HepG2 (cell line): ENCODE measurements at regions not wholly inside any gene's neighbourhood (a gene's known extent, or its start where the extent isn't known, plus 50 kb on each side); places are given as distances from the start of the nearest gene placed in this dataset.

Experiments used
- HHEX ChIP-seq: IDR thresholded peaks from 2 replicates; pipeline ENCODE4 v1.6.1; 2016; ENCODE audit warnings: control low read depth
- JUN ChIP-seq: sonication (generic); formaldehyde crosslinking; IDR thresholded peaks from 2 replicates; pipeline ENCODE4 v1.4.0; 2020; ENCODE audit warnings: mild to moderate bottlenecking, missing genetic modification reagents
- KDM1A ChIP-seq: IDR thresholded peaks from 2 replicates; pipeline ENCODE4 v1.6.1; 2016; ENCODE audit warnings: missing compliant biosample characterization
- SIX1 ChIP-seq: sonication (generic); formaldehyde crosslinking; IDR thresholded peaks from 2 replicates; pipeline ENCODE4 v1.4.0; 2020; ENCODE audit warnings: missing genetic modification reagents, borderline replicate concordance
- U2AF1 ChIP-seq: fragments of 200-400 bp; formaldehyde crosslinking; optimal IDR thresholded peaks from 2 replicates; pipeline ENCODE3; 2017; ENCODE audit warnings: mild to moderate bottlenecking, low read depth, low read length
- YEATS2 ChIP-seq: sonication (generic); formaldehyde crosslinking; IDR thresholded peaks from 2 replicates; pipeline ENCODE4 v1.4.0; 2020; ENCODE audit warnings: missing genetic modification reagents, borderline replicate concordance
- ZIK1 ChIP-seq: sonication (generic); formaldehyde crosslinking; IDR thresholded peaks from 2 replicates; pipeline ENCODE4 v1.5.0; 2020; ENCODE audit warnings: mild to moderate bottlenecking, low read depth, missing genetic modification reagents, borderline replicate concordance
- TF ChIP-seq, protein P1 (sequence below): sonication (generic); formaldehyde crosslinking; IDR thresholded peaks from 2 replicates; pipeline ENCODE4 v1.5.1; 2020; ENCODE audit warnings: mild to moderate bottlenecking, missing genetic modification reagents
- TF ChIP-seq, protein P2 (sequence below): sonication (generic); formaldehyde crosslinking; IDR thresholded peaks from 2 replicates; pipeline ENCODE4 v1.4.0; 2020; ENCODE audit warnings: missing genetic modification reagents, borderline replicate concordance
- TF ChIP-seq, protein P3 (sequence below), 2 experiments: sonication (generic) in 1 of 2; formaldehyde crosslinking in 1 of 2; IDR thresholded peaks; 2 replicates each; pipeline versions ENCODE4 v1.5.1 to v1.6.1; 2011 to 2020; ENCODE audit warnings: borderline replicate concordance in 1 of 2, low read depth in 1 of 2, low read length in 1 of 2, mild to moderate bottlenecking in 1 of 2, missing genetic modification reagents in 1 of 2, moderate library complexity in 1 of 2
- TF ChIP-seq, protein P4 (sequence below): sonication (generic); formaldehyde crosslinking; IDR thresholded peaks from 2 replicates; pipeline ENCODE4 v1.5.0; 2020; ENCODE audit warnings: missing genetic modification reagents
- TF ChIP-seq, protein P5 (sequence below): sonication (generic); formaldehyde crosslinking; IDR thresholded peaks from 2 replicates; pipeline ENCODE4 v1.4.0; 2020; ENCODE audit warnings: missing genetic modification reagents; ENCODE audit errors: not compliant biosample characterization
- TF ChIP-seq, protein P6 (sequence below): sonication (generic); formaldehyde crosslinking; IDR thresholded peaks from 2 replicates; pipeline ENCODE4 v1.4.0; 2020; ENCODE audit warnings: mild to moderate bottlenecking, missing genetic modification reagents

DNA sequence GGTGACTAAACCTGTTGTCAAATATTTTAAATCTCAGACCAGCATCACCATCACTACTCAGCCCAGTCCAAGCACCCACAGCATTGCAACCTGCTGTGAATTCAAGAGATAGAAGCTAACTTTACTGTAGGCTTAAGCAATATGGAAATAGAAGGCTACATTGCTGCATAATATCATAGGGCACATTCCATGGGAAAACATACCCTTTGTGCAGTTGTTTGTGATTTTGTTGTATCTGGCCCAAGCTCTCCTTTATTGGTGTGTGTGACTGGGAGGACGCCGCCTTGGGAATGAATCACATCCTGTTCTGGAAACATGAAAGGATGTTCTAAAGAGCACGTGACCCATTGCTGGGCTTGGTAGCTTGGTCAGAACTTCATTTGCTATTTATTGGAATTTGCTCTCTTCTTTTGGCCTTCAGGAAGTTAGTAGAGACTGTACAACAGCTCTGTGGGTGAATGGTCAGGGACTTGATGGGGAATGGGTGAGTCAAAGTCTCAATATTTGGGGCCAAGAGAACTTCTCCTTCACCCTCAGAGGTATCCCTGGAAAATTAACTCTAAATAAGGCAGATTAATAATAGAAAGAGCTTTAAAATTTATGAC lies 106.8 kb upstream of the SERPINE2 start (continued):
- TF ChIP-seq, protein P1, sequence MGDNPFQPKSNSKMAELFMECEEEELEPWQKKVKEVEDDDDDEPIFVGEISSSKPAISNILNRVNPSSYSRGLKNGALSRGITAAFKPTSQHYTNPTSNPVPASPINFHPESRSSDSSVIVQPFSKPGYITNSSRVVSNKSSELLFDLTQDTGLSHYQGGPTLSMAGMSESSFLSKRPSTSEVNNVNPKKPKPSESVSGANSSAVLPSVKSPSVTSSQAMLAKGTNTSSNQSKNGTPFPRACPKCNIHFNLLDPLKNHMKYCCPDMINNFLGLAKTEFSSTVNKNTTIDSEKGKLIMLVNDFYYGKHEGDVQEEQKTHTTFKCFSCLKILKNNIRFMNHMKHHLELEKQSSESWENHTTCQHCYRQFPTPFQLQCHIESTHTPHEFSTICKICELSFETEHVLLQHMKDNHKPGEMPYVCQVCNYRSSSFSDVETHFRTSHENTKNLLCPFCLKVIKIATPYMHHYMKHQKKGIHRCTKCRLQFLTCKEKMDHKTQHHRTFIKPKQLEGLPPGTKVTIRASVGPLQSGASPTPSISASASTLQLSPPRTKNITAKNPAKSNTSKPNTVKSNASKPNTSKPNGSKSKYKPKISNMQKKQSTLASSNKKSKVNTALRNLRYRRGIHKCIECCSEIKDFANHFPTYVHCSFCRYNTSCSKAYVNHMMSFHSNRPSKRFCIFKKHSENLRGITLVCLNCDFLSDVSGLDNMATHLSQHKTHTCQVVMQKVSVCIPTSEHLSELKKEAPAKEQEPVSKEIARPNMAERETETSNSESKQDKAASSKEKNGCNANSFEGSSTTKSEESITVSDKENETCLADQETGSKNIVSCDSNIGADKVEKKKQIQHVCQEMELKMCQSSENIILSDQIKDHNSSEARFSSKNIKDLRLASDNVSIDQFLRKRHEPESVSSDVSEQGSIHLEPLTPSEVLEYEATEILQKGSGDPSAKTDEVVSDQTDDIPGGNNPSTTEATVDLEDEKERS (CRISPR knock-in tag): peak; percentile 15; the same call in 1 of the 2 replicates
- no peak; the same call in 1 of the 2 replicates for TF ChIP-seq SIX1 (CRISPR knock-in tag)
- no peak for TF ChIP-seq ZIK1
- TF ChIP-seq, protein P2, sequence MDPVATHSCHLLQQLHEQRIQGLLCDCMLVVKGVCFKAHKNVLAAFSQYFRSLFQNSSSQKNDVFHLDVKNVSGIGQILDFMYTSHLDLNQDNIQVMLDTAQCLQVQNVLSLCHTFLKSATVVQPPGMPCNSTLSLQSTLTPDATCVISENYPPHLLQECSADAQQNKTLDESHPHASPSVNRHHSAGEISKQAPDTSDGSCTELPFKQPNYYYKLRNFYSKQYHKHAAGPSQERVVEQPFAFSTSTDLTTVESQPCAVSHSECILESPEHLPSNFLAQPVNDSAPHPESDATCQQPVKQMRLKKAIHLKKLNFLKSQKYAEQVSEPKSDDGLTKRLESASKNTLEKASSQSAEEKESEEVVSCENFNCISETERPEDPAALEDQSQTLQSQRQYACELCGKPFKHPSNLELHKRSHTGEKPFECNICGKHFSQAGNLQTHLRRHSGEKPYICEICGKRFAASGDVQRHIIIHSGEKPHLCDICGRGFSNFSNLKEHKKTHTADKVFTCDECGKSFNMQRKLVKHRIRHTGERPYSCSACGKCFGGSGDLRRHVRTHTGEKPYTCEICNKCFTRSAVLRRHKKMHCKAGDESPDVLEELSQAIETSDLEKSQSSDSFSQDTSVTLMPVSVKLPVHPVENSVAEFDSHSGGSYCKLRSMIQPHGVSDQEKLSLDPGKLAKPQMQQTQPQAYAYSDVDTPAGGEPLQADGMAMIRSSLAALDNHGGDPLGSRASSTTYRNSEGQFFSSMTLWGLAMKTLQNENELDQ (CRISPR knock-in tag): no peak
- no peak for TF ChIP-seq YEATS2 (CRISPR knock-in tag)
- peak; percentile 65; the same call in 1 of the 2 replicates for TF ChIP-seq HHEX (CRISPR knock-in tag)
- TF ChIP-seq, protein P3, sequence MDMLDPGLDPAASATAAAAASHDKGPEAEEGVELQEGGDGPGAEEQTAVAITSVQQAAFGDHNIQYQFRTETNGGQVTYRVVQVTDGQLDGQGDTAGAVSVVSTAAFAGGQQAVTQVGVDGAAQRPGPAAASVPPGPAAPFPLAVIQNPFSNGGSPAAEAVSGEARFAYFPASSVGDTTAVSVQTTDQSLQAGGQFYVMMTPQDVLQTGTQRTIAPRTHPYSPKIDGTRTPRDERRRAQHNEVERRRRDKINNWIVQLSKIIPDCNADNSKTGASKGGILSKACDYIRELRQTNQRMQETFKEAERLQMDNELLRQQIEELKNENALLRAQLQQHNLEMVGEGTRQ (IDR thresholded peaks at IDR 0.05; ENCODE audit: low read depth, low read length): peak; percentile 94
- TF ChIP-seq, protein P3 (CRISPR knock-in tag; IDR thresholded peaks at IDR 0.05; ENCODE audit: borderline replicate concordance): peak; percentile 94; the same call in 1 of the 2 replicates
- TF ChIP-seq, protein P4, sequence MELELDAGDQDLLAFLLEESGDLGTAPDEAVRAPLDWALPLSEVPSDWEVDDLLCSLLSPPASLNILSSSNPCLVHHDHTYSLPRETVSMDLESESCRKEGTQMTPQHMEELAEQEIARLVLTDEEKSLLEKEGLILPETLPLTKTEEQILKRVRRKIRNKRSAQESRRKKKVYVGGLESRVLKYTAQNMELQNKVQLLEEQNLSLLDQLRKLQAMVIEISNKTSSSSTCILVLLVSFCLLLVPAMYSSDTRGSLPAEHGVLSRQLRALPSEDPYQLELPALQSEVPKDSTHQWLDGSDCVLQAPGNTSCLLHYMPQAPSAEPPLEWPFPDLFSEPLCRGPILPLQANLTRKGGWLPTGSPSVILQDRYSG (CRISPR knock-in tag): peak; percentile 69; the same call in 1 of the 2 replicates
- TF ChIP-seq, protein P5, sequence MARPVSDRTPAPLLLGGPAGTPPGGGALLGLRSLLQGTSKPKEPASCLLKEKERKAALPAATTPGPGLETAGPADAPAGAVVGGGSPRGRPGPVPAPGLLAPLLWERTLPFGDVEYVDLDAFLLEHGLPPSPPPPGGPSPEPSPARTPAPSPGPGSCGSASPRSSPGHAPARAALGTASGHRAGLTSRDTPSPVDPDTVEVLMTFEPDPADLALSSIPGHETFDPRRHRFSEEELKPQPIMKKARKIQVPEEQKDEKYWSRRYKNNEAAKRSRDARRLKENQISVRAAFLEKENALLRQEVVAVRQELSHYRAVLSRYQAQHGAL (CRISPR knock-in tag): no peak
- peak; percentile 96 for TF ChIP-seq JUN (CRISPR knock-in tag)
- TF ChIP-seq, protein P6, sequence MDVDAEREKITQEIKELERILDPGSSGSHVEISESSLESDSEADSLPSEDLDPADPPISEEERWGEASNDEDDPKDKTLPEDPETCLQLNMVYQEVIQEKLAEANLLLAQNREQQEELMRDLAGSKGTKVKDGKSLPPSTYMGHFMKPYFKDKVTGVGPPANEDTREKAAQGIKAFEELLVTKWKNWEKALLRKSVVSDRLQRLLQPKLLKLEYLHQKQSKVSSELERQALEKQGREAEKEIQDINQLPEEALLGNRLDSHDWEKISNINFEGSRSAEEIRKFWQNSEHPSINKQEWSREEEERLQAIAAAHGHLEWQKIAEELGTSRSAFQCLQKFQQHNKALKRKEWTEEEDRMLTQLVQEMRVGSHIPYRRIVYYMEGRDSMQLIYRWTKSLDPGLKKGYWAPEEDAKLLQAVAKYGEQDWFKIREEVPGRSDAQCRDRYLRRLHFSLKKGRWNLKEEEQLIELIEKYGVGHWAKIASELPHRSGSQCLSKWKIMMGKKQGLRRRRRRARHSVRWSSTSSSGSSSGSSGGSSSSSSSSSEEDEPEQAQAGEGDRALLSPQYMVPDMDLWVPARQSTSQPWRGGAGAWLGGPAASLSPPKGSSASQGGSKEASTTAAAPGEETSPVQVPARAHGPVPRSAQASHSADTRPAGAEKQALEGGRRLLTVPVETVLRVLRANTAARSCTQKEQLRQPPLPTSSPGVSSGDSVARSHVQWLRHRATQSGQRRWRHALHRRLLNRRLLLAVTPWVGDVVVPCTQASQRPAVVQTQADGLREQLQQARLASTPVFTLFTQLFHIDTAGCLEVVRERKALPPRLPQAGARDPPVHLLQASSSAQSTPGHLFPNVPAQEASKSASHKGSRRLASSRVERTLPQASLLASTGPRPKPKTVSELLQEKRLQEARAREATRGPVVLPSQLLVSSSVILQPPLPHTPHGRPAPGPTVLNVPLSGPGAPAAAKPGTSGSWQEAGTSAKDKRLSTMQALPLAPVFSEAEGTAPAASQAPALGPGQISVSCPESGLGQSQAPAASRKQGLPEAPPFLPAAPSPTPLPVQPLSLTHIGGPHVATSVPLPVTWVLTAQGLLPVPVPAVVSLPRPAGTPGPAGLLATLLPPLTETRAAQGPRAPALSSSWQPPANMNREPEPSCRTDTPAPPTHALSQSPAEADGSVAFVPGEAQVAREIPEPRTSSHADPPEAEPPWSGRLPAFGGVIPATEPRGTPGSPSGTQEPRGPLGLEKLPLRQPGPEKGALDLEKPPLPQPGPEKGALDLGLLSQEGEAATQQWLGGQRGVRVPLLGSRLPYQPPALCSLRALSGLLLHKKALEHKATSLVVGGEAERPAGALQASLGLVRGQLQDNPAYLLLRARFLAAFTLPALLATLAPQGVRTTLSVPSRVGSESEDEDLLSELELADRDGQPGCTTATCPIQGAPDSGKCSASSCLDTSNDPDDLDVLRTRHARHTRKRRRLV (CRISPR knock-in tag): peak; percentile 42; the same call in 1 of the 2 replicates
- no peak for TF ChIP-seq KDM1A
- no peak for TF ChIP-seq U2AF1
